T follicular helper cell (primary cell): ENCODE measurements at regions not wholly inside any gene's neighbourhood (a gene's known extent, or its start where the extent isn't known, plus 50 kb on each side); places are given as distances from the start of the nearest gene placed in this dataset.
"Not testable (repeated sequence)": the region's sequence is repeated elsewhere in the genome, so short reads cannot be mapped to it uniquely, and the experiment has no call there.

Experiments
- DNase-seq: peaks from one replicate; pipeline ENCODE4 v3.0.0-alpha.2; 2020; ENCODE audit warnings: low read depth

- no peak for DNase-seq
Measured at GRCh38 chr12:84397263-84397662, 515.3 kb downstream of the SLC6A15 start.

GRCh38 chr12:84391176-84391575 is 521.4 kb downstream of the SLC6A15 start:
- DNase-seq, result not testable (repeated sequence)

- DNase-seq, result no peak
Measured at GRCh38 chr12:84384384-84384783, 528.2 kb downstream of the SLC6A15 start.

- DNase-seq, result not testable (repeated sequence)
Measured at GRCh38 chr12:84382486-84382885, 530.1 kb downstream of the SLC6A15 start.

GRCh38 chr12:84376320-84376719 is 536.3 kb downstream of the SLC6A15 start:
- no peak for DNase-seq

- DNase-seq, result no peak
Measured at GRCh38 chr12:84375449-84376170, 537.0 kb downstream of the SLC6A15 start.

GRCh38 chr12:84362552-84362897 is 550.1 kb downstream of the SLC6A15 start:
- DNase-seq, result no peak

GRCh38 chr12:84361651-84362551 is 550.7 kb downstream of the SLC6A15 start:
- no peak for DNase-seq

- DNase-seq, result no peak
Measured at GRCh38 chr12:84357314-84357713, 555.3 kb downstream of the SLC6A15 start.

- no peak for DNase-seq
Measured at GRCh38 chr12:84356224-84356623, 556.4 kb downstream of the SLC6A15 start.

- DNase-seq, result no peak
Measured at GRCh38 chr12:84355561-84355960, 557.0 kb downstream of the SLC6A15 start.

GRCh38 chr12:84348582-84348981 is 564.0 kb downstream of the SLC6A15 start:
- no peak for DNase-seq

- no peak for DNase-seq
Measured at GRCh38 chr12:84341467-84342193, 571.0 kb downstream of the SLC6A15 start.

- no peak for DNase-seq
Measured at GRCh38 chr12:84336231-84336630, 576.4 kb downstream of the SLC6A15 start.

- no peak for DNase-seq
Measured at GRCh38 chr12:84329938-84330337, 582.7 kb downstream of the SLC6A15 start.

GRCh38 chr12:84315926-84316325 is 596.7 kb downstream of the SLC6A15 start:
- no peak for DNase-seq

- no peak for DNase-seq
Measured at GRCh38 chr12:84313323-84313675, 599.3 kb downstream of the SLC6A15 start.

- DNase-seq, result no peak
Measured at GRCh38 chr12:84308211-84308610, 604.4 kb downstream of the SLC6A15 start.

- no peak for DNase-seq
Measured at GRCh38 chr12:84305144-84305543, 607.5 kb downstream of the SLC6A15 start.

GRCh38 chr12:84294246-84294645 is 618.4 kb downstream of the SLC6A15 start:
- DNase-seq, result no peak

GRCh38 chr12:84290168-84290567 is 622.4 kb downstream of the SLC6A15 start:
- no peak for DNase-seq

- no peak for DNase-seq
Measured at GRCh38 chr12:84277986-84278385, 634.6 kb downstream of the SLC6A15 start.

- no peak for DNase-seq
Measured at GRCh38 chr12:84276215-84276614, 636.4 kb downstream of the SLC6A15 start.
